GM11168 (cell line): ENCODE measurements at regions not wholly inside any gene's neighbourhood (a gene's known extent, or its start where the extent isn't known, plus 50 kb on each side); places are given as distances from the start of the nearest gene placed in this dataset.

ENCODE experiments used
- in situ Hi-C: fragments of 300-500 bp; cut with MboI; formaldehyde crosslinking; loops from one replicate; pipeline ENCODE4 v1.12.0; 2022; ENCODE audit warnings: low sequenced_read_pairs; ENCODE audit not compliant: unreplicated experiment

GRCh38 chr1:55277377-55278130, 62.4 kb upstream of the USP24 start:
- in situ Hi-C loops, result loop anchor here (5.0 to 25.0 kb wide), 2 partner anchors 140 to 1310 kb away; partner anchors contain the start of gene PLPP3

GRCh38 chr1:55276671-55277376, 61.7 kb upstream of the USP24 start:
- in situ Hi-C loops, result loop anchor here (5.0 to 25.0 kb wide), 2 partner anchors 140 to 1310 kb away; partner anchors contain the start of gene PLPP3

- in situ Hi-C loops, result loop anchor here (5.0 to 25.0 kb wide), 2 partner anchors 139 to 1311 kb away; partner anchors contain the start of gene PLPP3
Observed at GRCh38 chr1:55275941-55276341, 60.8 kb upstream of the USP24 start.

- in situ Hi-C loops, result loop anchor here (5.0 to 25.0 kb wide), 2 partner anchors 138 to 1312 kb away; partner anchors contain the start of gene PLPP3
Observed at GRCh38 chr1:55275151-55275748, 60.1 kb upstream of the USP24 start.

GRCh38 chr1:55272994-55273393, 57.8 kb upstream of the USP24 start:
- in situ Hi-C loops, result no loop called here
